CD4-positive, alpha-beta T cell treated with Interleukin-4 for 4 hours (primary cell): ENCODE measurements at regions not wholly inside any gene's neighbourhood (a gene's known extent, or its start where the extent isn't known, plus 50 kb on each side); places are given as distances from the start of the nearest gene placed in this dataset.

ENCODE experiments used
- DNase-seq: peaks from one replicate; pipeline ENCODE4 v3.0.0-alpha.2; 2020

GRCh38 chr5:117255211-117256027 is 680.8 kb upstream of the SEMA6A start:
- DNase-seq, result no peak

- DNase-seq, result no peak
Observed at GRCh38 chr5:117252566-117252965, 677.9 kb upstream of the SEMA6A start.

GRCh38 chr5:117249086-117249815 is 674.6 kb upstream of the SEMA6A start:
- no peak for DNase-seq

GRCh38 chr5:117246424-117246823 is 671.8 kb upstream of the SEMA6A start:
- DNase-seq, result no peak

GRCh38 chr5:117245130-117245529 is 670.5 kb upstream of the SEMA6A start:
- no peak for DNase-seq

GRCh38 chr5:117242028-117242427 is 667.4 kb upstream of the SEMA6A start:
- no peak for DNase-seq

GRCh38 chr5:117236941-117237340 is 662.3 kb upstream of the SEMA6A start:
- no peak for DNase-seq

GRCh38 chr5:117235786-117236185 is 661.2 kb upstream of the SEMA6A start:
- no peak for DNase-seq

- DNase-seq, result no peak
Observed at GRCh38 chr5:117230375-117230774, 655.8 kb upstream of the SEMA6A start.

- DNase-seq, result no peak
Observed at GRCh38 chr5:117220730-117221129, 646.1 kb upstream of the SEMA6A start.

GRCh38 chr5:117218789-117219188 is 644.2 kb upstream of the SEMA6A start:
- no peak for DNase-seq

GRCh38 chr5:117212866-117213265 is 638.2 kb upstream of the SEMA6A start:
- no peak for DNase-seq

- DNase-seq, result no peak
Observed at GRCh38 chr5:117210796-117211195, 636.2 kb upstream of the SEMA6A start.

- DNase-seq, result no peak
Observed at GRCh38 chr5:117209479-117209878, 634.9 kb upstream of the SEMA6A start.

GRCh38 chr5:117207088-117207668 is 632.6 kb upstream of the SEMA6A start:
- DNase-seq, result no peak

- no peak for DNase-seq
Observed at GRCh38 chr5:117205894-117206293, 631.3 kb upstream of the SEMA6A start.

GRCh38 chr5:117204926-117205869 is 630.6 kb upstream of the SEMA6A start:
- no peak for DNase-seq

- no peak for DNase-seq
Observed at GRCh38 chr5:117204404-117204803, 629.8 kb upstream of the SEMA6A start.

GRCh38 chr5:117203584-117203983 is 629.0 kb upstream of the SEMA6A start:
- no peak for DNase-seq

GRCh38 chr5:117201001-117201400 is 626.4 kb upstream of the SEMA6A start:
- no peak for DNase-seq

- DNase-seq, result no peak
Observed at GRCh38 chr5:117195076-117195475, 620.5 kb upstream of the SEMA6A start.

- no peak for DNase-seq
Observed at GRCh38 chr5:117191251-117191650, 616.6 kb upstream of the SEMA6A start.

- no peak for DNase-seq
Observed at GRCh38 chr5:117189784-117190183, 615.2 kb upstream of the SEMA6A start.
